GM12873 (cell line): ENCODE measurements at regions not wholly inside any gene's neighbourhood (a gene's known extent, or its start where the extent isn't known, plus 50 kb on each side); places are given as distances from the start of the nearest gene placed in this dataset.

Experiments
- CTCF ChIP-seq: IDR thresholded peaks from 2 replicates; pipeline ENCODE4 v1.5.1; 2012; ENCODE audit warnings: low read depth, mild to moderate bottlenecking, moderate library complexity, low read length, control low read depth; ENCODE audit not compliant: insufficient read depth; ENCODE audit errors: missing control alignments

GRCh38 chr2:83282043-83282795 lies 1176.9 kb downstream of the SUCLG1 start:
- no peak for TF ChIP-seq CTCF

DNA sequence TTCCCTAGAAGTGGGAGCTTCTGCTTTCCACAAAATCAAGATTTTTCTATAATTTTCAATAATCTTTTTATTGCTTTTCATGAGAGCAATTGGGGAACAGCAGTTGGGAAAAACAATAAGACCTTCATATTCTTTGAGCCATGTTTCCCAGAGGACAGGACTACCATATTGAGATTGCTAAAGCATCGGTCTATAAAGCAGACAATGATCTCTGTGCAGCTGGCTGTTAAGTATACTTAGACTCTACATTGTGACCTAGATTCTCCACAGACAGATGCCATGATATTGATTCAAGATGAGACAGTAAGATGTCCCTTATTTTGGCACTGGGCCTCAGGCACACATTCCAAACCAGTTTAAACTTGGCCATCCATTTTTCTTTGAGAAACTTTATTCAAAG lies 1178.7 kb downstream of the SUCLG1 start:
- no peak for TF ChIP-seq CTCF

GRCh38 chr2:83273322-83273721 lies 1185.8 kb downstream of the SUCLG1 start:
- TF ChIP-seq CTCF, result no peak

GRCh38 chr2:83261591-83262136 lies 1197.4 kb downstream of the SUCLG1 start:
- no peak for TF ChIP-seq CTCF

DNA sequence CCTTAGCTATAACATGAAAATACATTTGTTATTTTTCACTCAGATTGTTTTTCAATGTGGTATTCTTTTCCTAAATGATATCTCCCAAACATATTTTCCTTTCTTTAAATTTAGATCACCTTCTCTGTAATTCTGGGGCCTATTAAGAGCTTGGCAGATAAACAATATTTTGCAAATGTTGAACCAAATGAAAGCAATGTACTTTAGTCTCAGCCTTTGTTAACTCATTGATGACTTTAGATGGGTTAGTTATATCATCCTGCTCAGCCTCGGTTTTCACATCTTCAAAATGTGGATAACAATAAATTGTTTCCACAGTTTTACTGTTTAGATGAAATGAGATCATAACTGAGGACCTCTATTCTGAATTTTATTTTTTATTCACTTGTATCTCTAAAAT lies 1205.2 kb downstream of the SUCLG1 start:
- TF ChIP-seq CTCF, result no peak

DNA sequence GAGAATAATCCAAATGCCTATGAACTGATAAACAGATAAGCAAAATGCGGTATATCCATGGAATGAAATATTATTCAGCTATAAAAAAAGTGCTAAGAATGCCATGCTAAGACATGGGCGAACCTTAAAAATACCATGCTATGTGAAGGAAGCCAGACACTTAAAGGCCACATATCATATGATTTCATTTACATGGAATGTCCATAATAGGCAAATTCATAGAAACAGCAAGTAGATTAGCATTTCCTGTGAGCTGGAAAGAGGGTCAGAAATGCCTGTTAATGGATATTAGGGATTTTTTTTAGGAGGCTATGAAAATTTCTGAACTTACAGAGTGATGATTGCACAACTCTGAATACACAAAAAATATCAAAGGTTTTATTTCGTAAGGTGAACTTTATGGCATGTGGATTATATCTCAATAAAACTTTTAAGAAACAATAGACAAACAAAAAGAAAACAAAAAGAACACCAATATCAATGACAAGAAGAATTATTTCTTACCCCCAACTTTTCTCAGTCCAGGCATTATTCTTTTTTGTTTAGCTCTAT lies 1207.7 kb downstream of the SUCLG1 start:
- TF ChIP-seq CTCF, result no peak

DNA sequence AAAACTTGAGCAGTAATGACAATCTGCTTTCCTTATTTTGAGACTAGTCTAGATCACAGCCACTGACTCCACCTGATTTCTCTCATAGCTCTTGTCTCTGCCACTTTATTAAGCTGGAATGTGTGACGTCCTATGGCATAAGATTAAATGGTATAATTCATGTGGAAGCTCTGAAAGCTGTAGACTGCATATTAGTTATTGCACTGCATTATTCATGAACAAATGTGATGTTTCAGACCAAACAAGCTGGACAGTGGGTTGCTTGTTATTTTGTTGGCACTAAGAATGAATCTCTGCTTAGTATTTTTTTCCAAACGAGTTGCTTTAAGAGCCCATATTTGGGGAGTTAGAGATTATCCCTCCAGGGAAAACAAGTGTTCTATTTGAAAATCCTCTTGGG lies 1218.5 kb downstream of the SUCLG1 start:
- TF ChIP-seq CTCF, result no peak
